Calu3 (cell line): ENCODE measurements at regions not wholly inside any gene's neighbourhood (a gene's known extent, or its start where the extent isn't known, plus 50 kb on each side); places are given as distances from the start of the nearest gene placed in this dataset.

ENCODE experiments used
- BruUV-seq: library from RNA; stranded (reverse); fragments of 400-500 nt; replicated peaks from 2 replicates; lab custom pipeline; 2021; lab: Mats Ljungman, UMichigan
- CTCF ChIA-PET: fragments of 300-600 bp; sonication (Branson Sonifier 250); formaldehyde crosslinking; loops from one replicate; lab custom pipeline; 2022; ENCODE audit warnings: antibody characterized with exemption; lab: Charles Lee
- DNase-seq: peaks from one replicate; pipeline ENCODE4 v3.0.0; 2022
- H3K27ac Mint-ChIP-seq: one replicate; pipeline ENCODE4 v1.8.0; 2022; ENCODE audit warnings: mixed read lengths; ENCODE audit not compliant: unreplicated experiment
- H3K27me3 Mint-ChIP-seq: one replicate; pipeline ENCODE4 v1.8.0; 2022; ENCODE audit warnings: mixed read lengths; ENCODE audit not compliant: unreplicated experiment
- H3K36me3 Mint-ChIP-seq: one replicate; pipeline ENCODE4 v1.8.0; 2022; ENCODE audit warnings: mild to moderate bottlenecking, moderate library complexity, mixed read lengths; ENCODE audit not compliant: insufficient read depth, unreplicated experiment
- H3K4me1 Mint-ChIP-seq: one replicate; pipeline ENCODE4 v1.8.0; 2022; ENCODE audit warnings: mild to moderate bottlenecking, low read depth, mixed read lengths; ENCODE audit not compliant: unreplicated experiment
- H3K4me3 Mint-ChIP-seq: one replicate; pipeline ENCODE4 v1.8.0; 2022; ENCODE audit warnings: mild to moderate bottlenecking, low read depth, moderate library complexity, mixed read lengths; ENCODE audit not compliant: unreplicated experiment
- H3K9me3 Mint-ChIP-seq: one replicate; pipeline ENCODE4 v1.8.0; 2022; ENCODE audit warnings: low read depth, mixed read lengths; ENCODE audit not compliant: unreplicated experiment
- CTCF ChIP-seq: fragments of 200-600 bp; IDR thresholded peaks from one replicate; pipeline ENCODE4 v1.8.0; 2022; ENCODE audit warnings: antibody characterized with exemption; ENCODE audit not compliant: unreplicated experiment
- intact Hi-C: fragments of 100-400 bp; cut with micrococcal nuclease; formaldehyde crosslinking; loops from one replicate; pipeline ENCODE4 v1.10.0; 2022; ENCODE audit not compliant: unreplicated experiment

- CTCF ChIA-PET = no interaction called here
- H3K9me3 Mint-ChIP-seq = no peaks in the 10 kb centered on the region
- no peaks in the 10 kb centered on the region for H3K36me3 Mint-ChIP-seq
- H3K27me3 Mint-ChIP-seq = no peaks in the 10 kb centered on the region
- no peak overlapping the region for H3K27ac Mint-ChIP-seq
- intact Hi-C loops = no loop called here
- DNase-seq = no peak
- no peaks in the 10 kb centered on the region for H3K4me1 Mint-ChIP-seq
- TF ChIP-seq CTCF = no peak
- H3K4me3 Mint-ChIP-seq = no peak overlapping the region
- BruUV-seq = no TSS peak
Measured at GRCh38 chr10:57507788-57508187, 759.9 kb downstream of the IPMK start.

- Mint-ChIP-seq H3K36me3 (no peaks in the 10 kb centered on the region), H3K4me1 (no peaks in the 10 kb centered on the region), H3K9me3 (no peaks in the 10 kb centered on the region), H3K4me3 (no peak overlapping the region), H3K27ac (no peak overlapping the region), H3K27me3 (no peaks in the 10 kb centered on the region)
- BruUV-seq = no TSS peak
- intact Hi-C loops = no loop called here
- no peak for DNase-seq
- CTCF ChIA-PET = no interaction called here
- no peak for TF ChIP-seq CTCF
Measured at GRCh38 chr10:57506414-57507094, 761.1 kb downstream of the IPMK start.

GRCh38 chr10:57494486-57494885 lies 773.2 kb downstream of the IPMK start:
- intact Hi-C loops = no loop called here
- H3K27ac Mint-ChIP-seq = no peak overlapping the region
- H3K4me1 Mint-ChIP-seq = peaks cover 13% of the 10 kb centered on the region
- H3K9me3 Mint-ChIP-seq = peaks cover 2% of the 10 kb centered on the region
- no peaks in the 10 kb centered on the region for H3K27me3 Mint-ChIP-seq
- DNase-seq = no peak
- no peak for TF ChIP-seq CTCF
- CTCF ChIA-PET = no interaction called here
- H3K4me3 Mint-ChIP-seq = no peak overlapping the region
- peaks cover 5% of the 10 kb centered on the region for H3K36me3 Mint-ChIP-seq
- no TSS peak for BruUV-seq

- no peak for TF ChIP-seq CTCF
- CTCF ChIA-PET = no interaction called here
- H3K4me3 Mint-ChIP-seq = no peak overlapping the region
- BruUV-seq = no TSS peak
- no peaks in the 10 kb centered on the region for H3K36me3 Mint-ChIP-seq
- H3K4me1 Mint-ChIP-seq = no peaks in the 10 kb centered on the region
- no peaks in the 10 kb centered on the region for H3K27me3 Mint-ChIP-seq
- no peak for DNase-seq
- H3K27ac Mint-ChIP-seq = no peak overlapping the region
- H3K9me3 Mint-ChIP-seq = no peaks in the 10 kb centered on the region
- intact Hi-C loops = no loop called here
Measured at GRCh38 chr10:57482259-57482658, 785.4 kb downstream of the IPMK start.
